Testis (tissue), 2 donors: ENCODE measurements at regions not wholly inside any gene's neighbourhood (a gene's known extent, or its start where the extent isn't known, plus 50 kb on each side); places are given as distances from the start of the nearest gene placed in this dataset.

Experiments
- DNase-seq: peaks from one replicate; pipeline ENCODE4 v3.0.0-alpha.2; 2019
- H3K27ac ChIP-seq, 2 donors: fragments of 200-600 bp; sonication (generic); one replicate each; pipeline ENCODE4 v1.5.1; 2019
- H3K27me3 ChIP-seq: fragments of 200-600 bp; sonication (generic); one replicate; pipeline ENCODE4 v1.5.1; 2019
- H3K36me3 ChIP-seq: fragments of 200-600 bp; sonication (generic); one replicate; pipeline ENCODE4 v1.5.1; 2017; ENCODE audit warnings: low read depth; ENCODE audit errors: missing control alignments
- H3K4me1 ChIP-seq: fragments of 200-600 bp; sonication (generic); one replicate; pipeline ENCODE4 v1.5.1; 2019
- H3K4me3 ChIP-seq, 2 donors: fragments of 200-600 bp; sonication (generic); one replicate each; pipeline ENCODE4 v1.5.1; 2017 to 2019
- H3K9me3 ChIP-seq: fragments of 200-600 bp; sonication (generic); one replicate; pipeline ENCODE4 v1.5.1; 2017
- CTCF ChIP-seq, 3 experiments: fragments of 450-650 bp in 2 of 3; fragments of 200-600 bp in 1 of 3; sonication (generic) in 1 of 3; IDR thresholded peaks; one replicate each; pipeline ENCODE4 v1.5.1; 2016 to 2019; ENCODE audit warnings: antibody characterized with exemption in 3 of 3, mild to moderate bottlenecking in 2 of 3, moderate library complexity in 1 of 3
- POLR2A ChIP-seq: fragments of 450-650 bp; IDR thresholded peaks from one replicate; pipeline ENCODE4 v1.6.1; 2017; ENCODE audit warnings: antibody characterized with exemption, mild to moderate bottlenecking, moderate library complexity
- WGBS, 2 donors: methylation state at CpG; one replicate each; pipeline ENCODE4 v1.1.5; 2018; 5-methylcytosine and 5-hydroxymethylcytosine counted together
- intact Hi-C: fragments of 100-400 bp; cut with DNase I; formaldehyde crosslinking; loops from one replicate; pipeline ENCODE4 v1.15.1; 2023; ENCODE audit warnings: low total_unique reads

GRCh38 chr19:30086916-30087315, 144.9 kb downstream of the URI1 start:
- Histone ChIP-seq H3K27me3 (no peaks in the 10 kb centered on the region), H3K36me3 (no peaks in the 10 kb centered on the region), H3K9me3 (no peaks in the 10 kb centered on the region), H3K4me3 (no peak overlapping the region), H3K27ac (no peak overlapping the region), H3K4me1 (peaks cover 14% of the 10 kb centered on the region)
- 83 to 94% methylated on average over 10 of the region's 10 CpGs for WGBS, 2 donors
- DNase-seq = no peak
- intact Hi-C loops = no loop called here
- TF ChIP-seq POLR2A = no peak
- TF ChIP-seq CTCF (IDR thresholded peaks at IDR 0.05) = no peak

DNA sequence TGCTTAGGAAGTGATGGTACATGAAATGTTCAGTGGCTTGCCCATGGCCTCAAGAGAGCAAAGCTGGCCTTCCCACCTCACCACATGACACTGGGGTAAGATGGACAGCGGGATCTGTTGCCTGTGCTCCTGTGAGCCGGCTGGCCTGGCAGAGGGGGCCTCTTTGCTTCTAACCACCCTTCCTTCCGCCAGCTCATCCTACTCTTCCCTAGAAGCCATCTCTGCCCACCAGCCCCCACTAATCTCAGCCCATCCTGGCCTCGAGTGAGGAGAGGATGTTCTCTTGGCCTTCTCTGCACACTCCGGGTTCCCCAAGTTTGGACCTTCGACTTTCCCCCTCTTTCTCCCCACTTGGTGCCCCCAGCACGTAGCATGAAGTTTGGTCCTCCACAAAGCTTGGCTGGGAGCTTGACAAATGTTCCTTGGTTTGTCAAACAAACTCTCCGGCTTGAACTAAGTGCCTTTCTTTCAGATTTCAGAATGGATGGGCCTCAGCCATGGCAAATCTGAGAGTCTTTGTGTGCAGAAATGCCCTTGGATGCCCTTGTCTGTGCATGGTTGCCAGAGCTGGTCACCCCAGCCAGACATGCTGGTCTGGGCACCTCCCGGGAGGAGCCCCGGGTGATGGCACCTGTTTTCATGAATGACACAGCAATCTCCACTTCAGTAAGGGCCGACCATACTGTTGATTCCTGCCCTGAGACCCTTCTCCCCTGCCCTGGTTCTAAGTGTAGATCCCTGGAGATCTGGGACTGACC, 145.5 kb downstream of the URI1 start:
- DNase-seq = no peak
- intact Hi-C loops = no loop called here
- Histone ChIP-seq H3K36me3 (no peaks in the 10 kb centered on the region), H3K4me3 (no peak overlapping the region), H3K9me3 (no peaks in the 10 kb centered on the region), H3K4me1 (peaks cover 14% of the 10 kb centered on the region), H3K27ac (no peak overlapping the region), H3K27me3 (no peaks in the 10 kb centered on the region)
- TF ChIP-seq CTCF (IDR thresholded peaks at IDR 0.05) (no peak), POLR2A (no peak)
- 91% methylated on average over 9 to 11 of the region's 11 CpGs for WGBS, 2 donors

- no peak for DNase-seq
- H3K4me1 ChIP-seq = peaks cover 9% of the 10 kb centered on the region
- H3K9me3 ChIP-seq = no peaks in the 10 kb centered on the region
- TF ChIP-seq CTCF (IDR thresholded peaks at IDR 0.05) (no peak), POLR2A (no peak)
- 95 to 96% methylated on average over 7 of the region's 7 CpGs for WGBS, 2 donors
- H3K27me3 ChIP-seq = no peaks in the 10 kb centered on the region
- no peak overlapping the region for H3K27ac ChIP-seq
- no peaks in the 10 kb centered on the region for H3K36me3 ChIP-seq
- H3K4me3 ChIP-seq = no peak overlapping the region
- intact Hi-C loops = no loop called here
These were observed 146.5 kb downstream of the URI1 start for GRCh38 chr19:30088567-30088966.

DNA sequence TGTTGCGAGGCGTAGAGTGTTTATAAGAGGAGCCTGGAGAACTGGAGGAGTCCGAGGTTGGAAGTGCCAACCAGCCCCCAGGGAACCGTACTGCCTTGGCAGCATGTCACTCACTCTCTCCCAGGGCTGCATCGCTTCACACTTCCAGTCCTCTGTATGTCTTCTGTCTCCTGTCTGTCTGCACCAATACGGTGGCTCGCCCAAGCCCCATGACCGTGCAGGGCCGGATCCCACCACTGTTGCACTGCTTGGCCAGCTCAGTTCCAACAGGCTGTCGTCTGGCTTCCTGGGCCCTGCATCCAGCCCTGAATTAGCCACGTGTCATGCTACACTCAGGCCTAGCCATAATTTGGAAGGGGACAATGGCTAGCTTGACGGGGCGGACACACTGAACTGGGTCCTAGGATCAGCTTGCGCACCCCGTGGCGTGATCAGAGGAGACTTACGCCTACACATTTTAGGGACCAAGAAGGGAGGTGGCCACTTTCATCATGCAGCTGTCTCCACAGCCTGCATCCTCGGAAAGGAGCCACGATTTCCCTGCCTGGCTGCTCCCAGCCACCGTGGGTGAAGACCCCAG, 147.1 kb downstream of the URI1 start:
- TF ChIP-seq CTCF (IDR thresholded peaks at IDR 0.05) (no peak), POLR2A (no peak)
- peaks cover 9% of the 10 kb centered on the region for H3K4me1 ChIP-seq
- H3K9me3 ChIP-seq = no peaks in the 10 kb centered on the region
- WGBS, 2 donors = 89 to 94% methylated on average over 15 to 20 of the region's 20 CpGs
- no peak overlapping the region for H3K4me3 ChIP-seq
- no peaks in the 10 kb centered on the region for H3K27me3 ChIP-seq
- H3K36me3 ChIP-seq = no peaks in the 10 kb centered on the region
- no peak for DNase-seq
- no peak overlapping the region for H3K27ac ChIP-seq
- intact Hi-C loops = no loop called here

DNA sequence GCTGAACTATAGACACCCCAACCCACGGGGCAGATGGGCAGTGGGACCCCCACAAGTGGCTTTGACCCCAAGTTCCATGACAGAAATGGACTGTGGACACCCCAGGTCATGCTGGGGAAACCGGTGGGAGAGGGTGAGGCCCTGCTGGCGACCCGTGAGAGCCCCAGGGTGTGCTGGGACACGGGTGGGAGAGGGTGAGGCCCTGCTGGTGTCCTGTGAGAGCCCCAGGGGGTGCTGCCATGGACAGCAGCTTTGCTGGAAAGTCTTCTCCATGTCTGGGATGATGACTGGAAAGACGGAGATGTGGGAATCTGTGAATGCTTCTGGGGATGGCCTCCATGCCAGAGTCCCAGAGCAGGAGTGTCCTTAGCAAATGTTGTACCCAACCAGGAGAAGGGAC, 148.4 kb downstream of the URI1 start:
- TF ChIP-seq CTCF (IDR thresholded peaks at IDR 0.05) = no peak
- no peak for DNase-seq
- H3K36me3 ChIP-seq = no peaks in the 10 kb centered on the region
- intact Hi-C loops = no loop called here
- no peak overlapping the region for H3K4me3 ChIP-seq
- no peaks in the 10 kb centered on the region for H3K27me3 ChIP-seq
- no peak overlapping the region for H3K27ac ChIP-seq
- WGBS, 2 donors = 85 to 94% methylated on average over 5 to 6 of the region's 6 CpGs
- no peaks in the 10 kb centered on the region for H3K9me3 ChIP-seq
- H3K4me1 ChIP-seq = peaks cover 3% of the 10 kb centered on the region
